LNCAP (cell line): ENCODE measurements at regions not wholly inside any gene's neighbourhood (a gene's known extent, or its start where the extent isn't known, plus 50 kb on each side); places are given as distances from the start of the nearest gene placed in this dataset.

Source experiments
- TF ChIP-seq, protein P1 (sequence below): fragments of 450-650 bp; IDR thresholded peaks from 2 replicates; pipeline ENCODE4 v1.5.1; 2017; ENCODE audit warnings: mild to moderate bottlenecking

DNA sequence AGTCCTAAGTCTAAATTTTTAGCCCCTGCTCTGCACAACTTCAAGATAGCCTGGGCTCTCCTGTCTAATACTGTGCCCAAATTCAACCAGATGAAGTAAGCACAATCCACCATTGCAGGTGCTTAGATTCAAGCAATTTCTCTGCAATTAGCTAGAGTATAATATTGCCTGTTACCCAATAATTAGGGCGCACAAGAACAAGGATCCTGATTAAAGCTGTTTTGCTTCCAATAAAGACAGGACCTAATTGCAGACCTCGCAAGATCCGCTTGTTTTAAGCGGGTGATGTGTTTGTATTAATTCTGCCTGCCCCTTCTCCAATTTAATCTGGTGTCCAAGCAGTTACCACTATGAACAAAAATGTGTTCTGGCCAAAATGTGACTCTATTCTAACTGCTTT lies 1268.9 kb upstream of the TMEM132C start:
- TF ChIP-seq, protein P1, sequence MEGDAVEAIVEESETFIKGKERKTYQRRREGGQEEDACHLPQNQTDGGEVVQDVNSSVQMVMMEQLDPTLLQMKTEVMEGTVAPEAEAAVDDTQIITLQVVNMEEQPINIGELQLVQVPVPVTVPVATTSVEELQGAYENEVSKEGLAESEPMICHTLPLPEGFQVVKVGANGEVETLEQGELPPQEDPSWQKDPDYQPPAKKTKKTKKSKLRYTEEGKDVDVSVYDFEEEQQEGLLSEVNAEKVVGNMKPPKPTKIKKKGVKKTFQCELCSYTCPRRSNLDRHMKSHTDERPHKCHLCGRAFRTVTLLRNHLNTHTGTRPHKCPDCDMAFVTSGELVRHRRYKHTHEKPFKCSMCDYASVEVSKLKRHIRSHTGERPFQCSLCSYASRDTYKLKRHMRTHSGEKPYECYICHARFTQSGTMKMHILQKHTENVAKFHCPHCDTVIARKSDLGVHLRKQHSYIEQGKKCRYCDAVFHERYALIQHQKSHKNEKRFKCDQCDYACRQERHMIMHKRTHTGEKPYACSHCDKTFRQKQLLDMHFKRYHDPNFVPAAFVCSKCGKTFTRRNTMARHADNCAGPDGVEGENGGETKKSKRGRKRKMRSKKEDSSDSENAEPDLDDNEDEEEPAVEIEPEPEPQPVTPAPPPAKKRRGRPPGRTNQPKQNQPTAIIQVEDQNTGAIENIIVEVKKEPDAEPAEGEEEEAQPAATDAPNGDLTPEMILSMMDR, result no peak

DNA sequence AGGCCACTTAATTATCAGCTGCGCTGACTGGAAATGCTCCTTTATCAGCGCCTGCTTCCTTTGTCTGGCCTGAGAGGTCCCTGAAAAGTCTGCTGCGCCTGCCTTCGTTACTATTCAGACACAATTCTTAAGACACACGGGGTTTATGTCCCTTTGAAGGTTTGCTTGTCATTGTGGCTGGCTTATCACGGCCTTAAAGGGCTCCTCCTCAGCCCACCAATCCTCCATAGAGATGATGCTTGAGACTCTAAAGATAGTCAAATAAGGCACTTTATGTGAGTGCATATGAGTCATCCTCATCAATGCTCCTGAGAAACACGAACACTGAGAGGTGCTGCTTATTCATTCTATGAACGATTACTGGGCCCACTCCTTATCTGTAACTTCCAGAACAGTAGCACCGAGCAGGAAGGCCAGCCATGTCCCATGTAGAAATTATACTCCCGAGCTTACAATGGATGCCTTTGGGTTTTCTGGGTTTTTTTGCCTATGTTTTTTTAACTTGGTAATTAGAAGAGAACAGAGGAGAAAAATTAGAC lies 1268.2 kb upstream of the TMEM132C start:
- TF ChIP-seq, protein P1, result no peak

DNA sequence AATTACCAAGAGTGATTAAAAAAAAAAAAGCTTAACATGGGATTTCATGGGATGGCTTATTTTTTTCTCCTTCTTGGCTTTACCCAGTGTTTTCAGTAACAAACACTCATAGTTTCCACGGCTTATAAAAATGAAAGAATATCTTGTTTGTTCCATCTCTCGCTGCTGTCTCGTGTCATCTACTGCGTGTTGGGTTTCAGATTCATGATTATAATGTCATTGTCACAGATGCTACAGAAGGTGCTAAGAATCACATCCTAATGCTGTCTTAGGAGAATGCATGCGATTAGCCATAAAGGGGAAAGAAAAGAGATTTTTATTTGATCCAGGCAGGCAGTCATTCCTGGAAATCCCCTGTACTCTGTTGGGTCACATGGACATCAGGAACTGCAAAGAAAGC lies 1267.6 kb upstream of the TMEM132C start:
- TF ChIP-seq, protein P1, result no peak

DNA sequence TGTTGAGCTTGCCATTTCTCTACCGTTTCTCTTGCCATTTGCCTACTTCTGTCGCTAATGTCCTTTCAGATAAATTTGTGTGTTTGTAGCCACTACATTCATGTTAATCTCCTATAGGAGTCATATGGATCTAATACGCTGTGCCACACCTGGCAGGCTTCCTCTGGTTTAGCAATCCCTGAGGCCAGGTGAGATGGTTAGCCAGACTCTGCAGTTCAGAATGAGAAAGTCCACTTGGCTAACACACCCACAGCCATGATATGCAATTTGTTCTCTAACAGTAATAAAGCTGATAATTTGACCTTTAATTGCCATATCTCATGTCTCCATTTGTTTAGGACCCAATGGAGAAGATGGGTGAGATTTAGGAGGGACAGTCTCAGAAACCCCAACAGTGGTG lies 1261.6 kb upstream of the TMEM132C start:
- TF ChIP-seq, protein P1, result no peak

DNA sequence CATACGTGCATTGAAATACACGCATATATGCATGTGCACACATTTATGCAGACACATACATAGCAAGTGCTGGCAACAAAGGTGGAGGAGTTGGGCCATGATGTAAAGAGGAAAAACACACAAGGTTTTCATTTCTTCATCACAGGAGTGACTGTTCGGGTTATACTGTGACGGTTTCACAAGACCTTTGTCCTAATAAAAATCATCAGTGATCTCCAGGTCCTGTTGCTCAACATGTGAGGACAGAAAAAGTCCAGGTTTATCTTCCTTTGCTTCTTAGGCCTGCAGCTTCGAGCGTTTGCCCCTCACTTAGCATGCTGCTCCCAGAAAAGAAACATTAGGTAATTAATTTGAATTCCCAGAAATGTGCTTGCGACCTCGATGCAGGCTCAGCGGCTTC lies 1260.0 kb upstream of the TMEM132C start:
- TF ChIP-seq, protein P1, result no peak

DNA sequence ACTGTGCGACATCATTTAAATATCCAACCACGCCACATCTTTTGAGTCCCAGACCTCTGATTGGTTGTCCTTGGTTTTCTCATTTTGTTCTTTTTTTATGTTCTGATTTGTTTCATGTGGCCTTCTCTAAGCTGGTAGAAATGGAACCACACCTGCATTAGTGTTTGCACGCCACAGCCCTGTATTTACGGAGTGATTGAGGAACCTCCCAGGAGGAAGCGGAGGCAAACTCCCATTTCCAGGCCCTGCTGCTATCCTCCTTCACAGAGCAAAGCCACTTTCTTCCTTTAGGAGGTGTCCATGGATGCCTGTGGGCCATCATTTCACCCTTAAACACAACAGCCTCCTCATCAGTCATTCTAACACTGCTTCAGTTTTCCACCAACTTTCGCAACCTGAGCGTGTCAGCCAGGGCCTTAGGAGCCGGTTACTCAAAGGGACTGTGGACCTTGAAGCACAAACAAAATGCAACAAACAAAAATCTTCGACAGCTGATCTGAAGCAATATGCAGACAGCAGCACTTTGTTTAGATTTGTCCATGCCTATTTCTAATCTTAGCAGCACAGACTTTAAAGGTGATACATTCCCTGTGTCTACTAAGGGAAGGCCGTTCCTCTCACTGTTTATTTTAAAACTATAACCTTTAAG lies 1258.1 kb upstream of the TMEM132C start:
- TF ChIP-seq, protein P1, result no peak

DNA sequence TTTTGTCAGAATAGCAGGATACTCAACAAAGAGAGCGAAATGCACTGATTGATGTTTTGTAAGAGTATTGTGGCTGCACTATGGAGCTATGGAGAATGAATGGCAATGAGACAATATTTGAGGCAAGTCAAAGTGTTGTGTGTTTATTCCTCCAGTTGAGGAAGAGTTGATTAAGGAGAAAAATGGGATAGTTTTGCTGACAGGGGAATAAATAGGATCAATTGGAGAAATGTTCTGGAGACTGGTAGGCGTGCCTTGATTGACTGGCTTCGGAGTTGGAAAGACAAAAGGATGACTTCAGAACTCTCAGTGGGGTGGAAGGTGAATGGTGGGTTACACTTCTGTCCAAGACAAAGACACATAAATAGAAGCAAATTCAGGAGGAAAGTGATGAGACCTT lies 1254.9 kb upstream of the TMEM132C start:
- TF ChIP-seq, protein P1, result no peak

DNA sequence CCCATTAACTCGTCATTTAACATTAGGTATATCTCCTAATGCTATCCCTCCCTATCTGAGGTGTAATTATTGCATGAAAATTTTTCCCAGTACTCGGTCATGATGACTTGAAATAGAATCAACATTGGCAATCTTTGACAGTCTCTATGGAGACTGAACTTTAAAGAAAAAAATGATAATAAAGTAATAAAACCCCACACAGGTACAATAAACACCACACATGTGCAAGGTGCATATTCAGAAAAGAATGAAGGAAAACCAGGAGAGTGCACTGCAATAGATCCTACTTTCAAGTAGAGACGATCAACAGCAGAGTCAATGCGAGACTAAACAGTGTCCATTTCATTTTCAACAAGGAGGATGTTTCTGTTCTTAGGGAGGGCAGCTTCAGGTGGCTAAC lies 1253.8 kb upstream of the TMEM132C start:
- TF ChIP-seq, protein P1, result no peak
